HG03060 (cell line): ENCODE measurements at regions not wholly inside any gene's neighbourhood (a gene's known extent, or its start where the extent isn't known, plus 50 kb on each side); places are given as distances from the start of the nearest gene placed in this dataset.
"Not testable (repeated sequence)": the region's sequence is repeated elsewhere in the genome, so short reads cannot be mapped to it uniquely, and the experiment has no call there.

Experiments used
- ATAC-seq: cut with Tn5 transposase; IDR thresholded peaks from one replicate; pipeline ENCODE4 v1.9.1; 2021; ENCODE audit warnings: low read depth, moderate number of reproducible peaks; ENCODE audit not compliant: unreplicated experiment

GRCh38 chr2:56018267-56018666 is 94.7 kb upstream of the EFEMP1 start:
- no peak for ATAC-seq

- no peak for ATAC-seq
Observed at GRCh38 chr2:56021136-56021474, 97.5 kb upstream of the EFEMP1 start.

- ATAC-seq = no peak
Observed at GRCh38 chr2:56021579-56021978, 98.0 kb upstream of the EFEMP1 start.

DNA sequence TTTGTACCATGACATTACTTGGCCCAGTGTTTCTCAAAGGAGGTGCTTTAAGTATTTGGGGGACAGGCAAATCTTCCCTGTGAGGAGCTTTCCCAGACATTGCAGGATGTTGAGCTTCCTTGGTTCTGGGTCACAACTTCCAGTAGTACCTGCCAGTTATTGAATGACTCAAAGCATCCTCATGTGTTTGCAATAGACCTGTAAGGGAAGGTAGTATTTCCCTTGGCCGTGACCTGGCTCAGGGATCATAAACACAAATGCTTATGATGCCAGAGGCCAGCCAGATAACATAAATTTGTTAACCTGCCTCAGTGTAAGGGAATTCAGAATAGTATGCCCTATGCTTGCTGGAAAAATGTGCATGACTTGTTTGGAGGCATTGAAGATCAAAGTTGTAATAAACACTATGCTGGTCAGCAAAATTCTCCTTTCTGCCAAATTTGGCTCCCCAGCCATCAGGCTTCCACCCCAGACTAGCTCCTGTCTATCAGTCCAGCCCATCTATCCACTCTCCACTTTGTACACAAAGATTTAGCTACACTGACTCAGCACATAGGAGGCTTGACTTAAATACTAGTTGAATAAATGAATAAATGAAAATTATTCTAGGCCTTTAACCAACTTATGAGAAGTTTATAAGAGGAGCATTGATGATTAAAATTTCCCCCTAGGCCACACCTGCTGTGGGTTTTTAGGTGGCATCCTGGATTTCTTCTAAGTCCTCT is 102.0 kb upstream of the EFEMP1 start:
- no peak for ATAC-seq

GRCh38 chr2:56026828-56027227 is 103.2 kb upstream of the EFEMP1 start:
- ATAC-seq = no peak

- ATAC-seq = no peak
Observed at GRCh38 chr2:56030062-56030461, 106.5 kb upstream of the EFEMP1 start.

DNA sequence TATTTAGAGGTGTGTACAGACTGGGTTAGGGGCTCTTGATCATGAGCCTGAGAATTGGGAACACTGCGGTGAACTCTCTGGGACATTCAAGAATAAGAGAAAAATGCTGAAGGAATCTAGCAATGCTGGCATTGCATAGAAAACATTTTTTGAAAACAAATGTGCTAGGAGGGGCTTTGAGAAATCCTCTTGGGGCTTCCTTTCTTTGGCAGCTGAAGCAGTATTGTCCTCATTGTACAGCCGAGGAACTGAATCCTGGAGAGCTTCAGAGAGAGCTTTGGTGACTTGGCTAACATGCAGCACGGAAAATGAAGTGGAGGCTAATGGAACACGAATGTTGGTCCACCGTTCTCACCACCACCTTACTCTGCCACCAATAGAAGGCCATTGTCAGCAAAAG is 107.3 kb upstream of the EFEMP1 start:
- ATAC-seq = no peak

DNA sequence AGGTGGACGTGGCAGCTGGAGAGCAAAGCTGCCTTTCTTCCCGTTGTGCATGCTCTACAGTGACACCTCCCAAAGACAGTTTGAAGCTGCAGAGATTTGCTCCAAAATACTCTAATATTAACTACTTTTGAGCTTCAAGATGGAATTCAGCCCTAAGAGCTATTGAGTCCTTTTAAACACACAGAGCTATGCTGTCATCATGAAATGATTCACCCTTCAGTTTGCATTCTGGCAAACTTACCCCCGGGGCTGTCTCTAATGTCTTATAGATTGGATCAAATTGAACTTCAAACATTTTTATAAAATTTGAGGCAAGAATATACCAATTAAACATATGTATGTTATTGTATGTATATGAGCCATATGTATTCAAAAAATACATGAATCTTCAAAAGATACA is 110.7 kb upstream of the EFEMP1 start:
- no peak for ATAC-seq

- ATAC-seq = no peak
Observed at GRCh38 chr2:56040189-56040588, 116.6 kb upstream of the EFEMP1 start.

DNA sequence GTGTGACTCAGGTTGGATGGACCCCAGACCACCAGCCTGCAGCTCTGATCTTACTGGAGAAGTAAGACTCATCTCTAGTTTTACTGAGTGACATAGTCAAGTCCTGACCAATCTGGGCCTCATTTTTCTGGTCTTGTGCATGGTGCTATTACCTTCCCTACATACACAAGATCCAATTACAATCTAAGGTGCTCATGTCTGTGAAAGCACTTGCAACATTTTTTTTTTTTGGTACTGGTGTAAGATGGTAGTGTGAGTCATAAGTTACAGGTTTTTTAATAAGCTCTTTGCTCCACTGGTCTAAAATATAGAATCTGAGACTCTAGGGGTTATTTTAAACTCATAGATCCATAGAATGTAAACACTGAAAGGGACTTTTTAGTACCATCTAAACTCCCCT is 117.3 kb upstream of the EFEMP1 start:
- ATAC-seq = no peak

DNA sequence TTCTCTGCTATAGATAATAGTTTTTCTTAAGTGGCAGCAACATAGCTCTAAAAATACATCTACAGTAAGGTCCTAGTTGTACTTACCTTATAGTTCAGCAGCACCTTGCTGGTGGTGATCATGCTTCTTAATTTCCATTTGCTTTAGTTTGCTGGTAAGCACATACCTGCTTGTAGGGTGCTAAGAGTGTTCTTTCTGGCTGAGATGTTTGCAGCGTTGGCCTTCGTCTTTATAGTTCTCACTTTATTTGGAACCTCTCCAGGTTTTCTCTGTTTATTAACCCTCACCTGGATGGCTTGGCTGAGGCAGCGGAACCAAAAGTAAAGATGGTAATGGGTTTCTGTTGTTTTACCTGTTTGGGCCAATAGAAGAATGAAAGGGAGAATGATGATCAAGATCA is 123.6 kb upstream of the EFEMP1 start:
- no peak for ATAC-seq

DNA sequence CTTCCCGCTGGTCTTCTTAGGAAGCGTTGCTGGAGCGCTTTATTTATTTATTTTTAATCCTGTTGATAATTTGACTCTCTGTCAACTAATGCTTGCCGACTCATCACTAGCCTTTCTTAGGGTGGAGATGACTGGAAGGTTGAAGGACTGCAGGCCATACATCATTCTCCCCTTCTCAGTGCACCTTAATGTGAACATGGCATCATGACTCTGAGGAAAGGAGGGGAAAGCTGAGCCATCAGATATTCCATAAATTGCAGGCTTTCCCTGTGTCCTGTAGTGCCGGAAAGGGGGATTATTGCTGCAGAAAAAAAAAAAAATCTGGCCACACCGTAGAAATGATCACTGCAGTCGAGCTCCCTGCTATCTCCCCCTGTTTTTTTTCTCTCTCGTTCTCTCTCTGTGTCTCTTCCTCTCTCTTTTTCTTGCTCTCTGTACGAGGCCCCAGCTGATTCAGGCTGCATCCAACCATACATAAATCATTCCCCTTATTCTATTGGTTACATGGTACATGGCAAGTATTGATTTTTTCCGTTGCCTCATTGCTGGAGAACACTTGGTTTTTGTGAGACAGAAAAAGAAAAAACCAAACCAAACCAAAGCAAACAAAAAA is 125.8 kb upstream of the EFEMP1 start:
- ATAC-seq = no peak

DNA sequence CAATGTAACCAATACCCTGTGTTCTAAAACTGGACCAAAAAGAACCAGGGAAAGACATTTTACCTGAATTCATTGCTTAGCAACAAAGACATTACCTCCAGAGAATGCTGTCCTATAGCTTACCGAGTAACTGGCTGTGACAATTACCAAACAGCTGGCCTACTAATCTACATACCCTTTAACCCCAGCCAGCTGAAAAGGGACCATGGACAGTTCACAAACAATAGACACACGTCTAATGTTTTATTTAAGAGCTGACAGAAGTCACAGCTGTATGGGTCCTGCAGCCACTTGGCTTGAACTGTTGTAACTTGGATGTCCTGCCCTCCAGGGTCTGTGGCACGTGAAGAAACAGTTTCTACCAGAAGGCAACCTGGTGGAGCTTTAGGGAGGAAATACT is 130.1 kb upstream of the EFEMP1 start:
- no peak for ATAC-seq

- ATAC-seq = no peak
Observed at GRCh38 chr2:56055405-56055804, 128.4 kb upstream of the CCDC85A start.

GRCh38 chr2:56061327-56061726 is 122.5 kb upstream of the CCDC85A start:
- ATAC-seq = not testable (repeated sequence)

DNA sequence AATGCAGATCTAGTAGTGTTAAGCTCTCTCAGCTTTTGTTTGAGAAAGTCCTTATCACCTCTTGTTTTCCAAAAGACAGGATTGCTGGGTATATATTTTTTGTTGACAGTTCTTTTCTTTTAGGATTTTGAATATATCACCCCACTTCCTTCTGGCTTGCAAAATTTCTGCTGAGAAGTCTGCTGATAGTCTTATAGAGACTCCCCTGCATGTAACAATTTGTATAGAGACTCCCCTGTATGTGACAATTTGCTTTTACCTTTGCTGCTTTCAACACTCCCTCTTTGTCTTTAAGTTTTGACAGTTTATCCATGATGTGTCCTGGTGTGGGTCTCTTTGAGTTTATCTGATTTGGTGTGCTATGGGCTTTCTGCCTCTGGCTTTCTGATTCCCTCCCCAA is 115.0 kb upstream of the CCDC85A start:
- no peak for ATAC-seq

GRCh38 chr2:56077359-56077915 is 106.4 kb upstream of the CCDC85A start:
- no peak for ATAC-seq

DNA sequence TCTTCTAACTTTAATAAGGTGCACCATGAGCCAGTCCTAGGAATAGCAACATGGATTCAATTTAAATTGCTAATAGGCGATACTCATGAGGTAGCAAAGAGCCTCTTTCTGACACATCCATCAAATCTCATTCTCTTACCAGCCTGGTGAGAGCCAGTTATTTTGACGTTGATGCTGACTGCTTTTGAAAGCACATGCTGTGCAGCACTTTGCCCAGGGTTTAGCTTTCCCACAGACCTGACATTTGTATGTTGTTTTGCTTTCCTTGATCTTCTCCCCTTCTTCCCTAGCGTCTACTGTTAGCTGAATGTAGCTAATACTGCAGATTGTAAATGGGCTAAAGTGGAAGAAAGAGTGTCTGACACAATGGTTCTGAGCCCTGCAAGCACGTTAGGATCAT is 101.1 kb upstream of the CCDC85A start:
- no peak for ATAC-seq

GRCh38 chr2:56084111-56084901 is 99.5 kb upstream of the CCDC85A start:
- no peak for ATAC-seq

DNA sequence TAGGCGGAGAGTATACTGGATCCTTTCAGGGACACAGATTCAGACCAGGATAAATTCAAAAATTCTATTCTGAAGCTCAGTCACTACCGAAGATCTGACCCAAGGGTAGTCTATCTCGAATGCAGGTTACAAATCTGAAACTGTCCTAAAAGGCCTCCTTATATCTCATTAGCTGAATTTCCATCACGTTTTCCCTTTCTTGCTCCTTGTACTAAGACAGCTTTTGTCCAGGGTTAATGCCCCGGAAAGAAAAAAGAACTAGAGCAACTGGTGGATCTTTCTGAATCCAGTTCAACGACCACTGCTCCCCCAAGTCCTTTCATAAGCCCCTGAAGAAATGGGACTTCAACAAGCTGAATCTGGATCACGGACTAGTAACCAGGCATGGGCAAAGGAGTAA is 97.5 kb upstream of the CCDC85A start:
- ATAC-seq = no peak

DNA sequence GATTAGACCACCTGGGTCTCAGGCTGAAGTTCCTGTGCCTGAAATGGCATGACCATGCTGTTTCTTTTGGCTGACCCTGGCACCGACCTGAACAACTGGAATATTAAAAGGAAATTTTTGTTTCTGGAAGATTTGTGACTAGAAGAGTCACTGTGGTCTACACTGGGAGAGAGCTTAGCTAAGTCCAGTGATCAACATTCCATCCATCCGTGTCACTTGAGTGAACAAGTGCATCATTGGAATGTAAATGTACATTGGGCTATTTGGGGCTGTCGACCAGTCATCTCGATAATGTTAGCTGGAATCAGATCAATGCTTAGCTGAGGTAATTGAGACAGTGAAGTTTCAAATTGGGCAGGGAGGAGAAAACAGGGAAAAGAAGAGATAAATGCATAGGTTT is 95.4 kb upstream of the CCDC85A start:
- no peak for ATAC-seq

DNA sequence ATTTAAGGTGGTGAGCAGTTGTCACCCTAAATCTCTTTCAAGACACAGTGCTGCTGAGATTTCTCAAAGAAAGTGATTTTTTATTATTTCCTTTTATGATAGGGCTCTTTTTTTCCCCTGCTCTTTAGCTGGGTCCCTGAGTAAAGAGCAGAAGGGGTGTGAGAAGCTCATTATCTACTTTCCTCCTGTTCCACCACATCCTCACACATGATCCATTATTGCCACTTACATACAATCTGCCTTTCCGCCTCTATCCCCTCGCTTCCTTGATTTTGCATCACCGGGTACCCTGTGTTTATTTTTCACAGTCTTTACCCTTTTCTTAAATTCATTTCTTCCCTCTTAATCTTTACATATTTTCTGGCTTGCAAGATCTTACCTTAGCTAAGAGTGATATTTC is 93.9 kb upstream of the CCDC85A start:
- no peak for ATAC-seq
